Muscle of leg (tissue), 3 donors: ENCODE measurements at regions not wholly inside any gene's neighbourhood (a gene's known extent, or its start where the extent isn't known, plus 50 kb on each side); places are given as distances from the start of the nearest gene placed in this dataset.

Experiments used
- DNase-seq: peaks from one replicate; pipeline ENCODE4 v3.0.0; 2013
- H3K27ac ChIP-seq: one replicate; pipeline ENCODE4 v1.5.1; 2013; ENCODE audit warnings: mild to moderate bottlenecking, low read length, control low read depth
- H3K27me3 ChIP-seq: one replicate; pipeline ENCODE4 v1.6.1; 2013; ENCODE audit warnings: low read length; ENCODE audit not compliant: control insufficient read depth, insufficient read depth
- H3K36me3 ChIP-seq: one replicate; pipeline ENCODE4 v1.6.1; 2013; ENCODE audit warnings: low read length; ENCODE audit not compliant: control insufficient read depth, insufficient read depth
- H3K4me1 ChIP-seq: one replicate; pipeline ENCODE4 v1.6.1; 2013; ENCODE audit warnings: low read length; ENCODE audit not compliant: control insufficient read depth, insufficient read depth
- H3K4me3 ChIP-seq: one replicate; pipeline ENCODE4 v1.5.1; 2013; ENCODE audit warnings: low read length, control low read depth
- H3K9me3 ChIP-seq: replicated peaks from 2 replicates; pipeline ENCODE4 v1.6.1; 2013; ENCODE audit warnings: low read depth, low read length; ENCODE audit not compliant: control insufficient read depth
- WGBS: methylation state at CpG from one replicate; pipeline ENCODE4 v1.1.5; 2013; ENCODE audit warnings: missing lambda C conversion rate; ENCODE audit not compliant: insufficient coverage; 5-methylcytosine and 5-hydroxymethylcytosine counted together

DNA sequence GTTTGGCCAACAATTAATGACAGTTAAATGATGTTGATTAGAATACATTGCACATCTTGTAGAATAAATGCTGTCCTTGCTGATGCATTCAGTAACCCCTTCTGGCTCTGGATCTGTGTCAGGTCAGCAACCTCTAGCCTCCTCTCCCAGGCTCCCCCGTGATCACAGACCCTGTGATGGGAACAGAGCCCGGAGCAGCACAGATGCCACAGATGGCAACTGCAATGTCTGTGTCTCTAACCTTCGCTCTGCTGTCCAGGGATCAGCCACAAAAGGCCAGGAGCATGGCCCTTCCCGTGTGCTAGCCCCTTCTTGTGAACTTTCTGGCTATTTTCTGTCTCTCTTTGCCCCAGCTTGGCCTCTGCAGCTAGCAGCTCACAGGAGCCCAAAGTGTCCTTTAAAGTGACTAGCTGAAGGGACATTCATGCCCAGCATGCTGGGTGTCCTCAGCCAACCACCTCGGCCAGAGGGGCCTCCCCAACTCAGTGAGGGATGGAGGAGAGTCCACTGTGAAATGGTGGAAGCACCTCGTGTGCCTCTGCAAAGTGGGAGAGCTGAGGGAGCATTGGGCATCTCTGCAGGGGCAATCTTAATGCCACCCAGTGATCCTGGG lies 167.0 kb upstream of the TCERG1L start:
- no peak overlapping the region for H3K27ac ChIP-seq
- no peak overlapping the region for H3K4me3 ChIP-seq
- no peaks in the 10 kb centered on the region for H3K36me3 ChIP-seq
- no peak for DNase-seq
- H3K27me3 ChIP-seq: peaks cover 4% of the 10 kb centered on the region
- 50% methylated on average over 6 of the region's 6 CpGs for WGBS
- H3K9me3 ChIP-seq: no peaks in the 10 kb centered on the region
- no peaks in the 10 kb centered on the region for H3K4me1 ChIP-seq

DNA sequence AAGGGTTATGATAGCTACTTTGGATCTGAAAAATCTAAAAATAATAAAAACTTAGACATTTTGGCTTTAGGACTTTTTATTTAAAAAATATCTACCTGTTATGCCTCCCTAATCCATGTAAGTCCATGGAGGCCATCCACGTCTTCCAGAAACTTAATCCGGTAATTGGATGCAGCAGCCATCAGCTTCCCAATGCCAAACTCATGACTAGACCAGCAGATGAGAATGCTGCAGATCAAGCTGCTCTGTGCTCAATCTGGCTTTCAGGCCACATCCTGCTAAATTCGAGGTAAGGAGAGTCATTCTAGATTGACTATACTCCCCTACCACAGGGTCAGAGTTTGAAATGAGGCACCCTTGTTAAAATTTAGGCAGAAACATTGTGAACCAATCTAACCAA lies 168.5 kb upstream of the TCERG1L start:
- H3K27me3 ChIP-seq: peaks cover 4% of the 10 kb centered on the region
- H3K9me3 ChIP-seq: no peaks in the 10 kb centered on the region
- WGBS: 34% methylated on average over 2 of the region's 3 CpGs

DNA sequence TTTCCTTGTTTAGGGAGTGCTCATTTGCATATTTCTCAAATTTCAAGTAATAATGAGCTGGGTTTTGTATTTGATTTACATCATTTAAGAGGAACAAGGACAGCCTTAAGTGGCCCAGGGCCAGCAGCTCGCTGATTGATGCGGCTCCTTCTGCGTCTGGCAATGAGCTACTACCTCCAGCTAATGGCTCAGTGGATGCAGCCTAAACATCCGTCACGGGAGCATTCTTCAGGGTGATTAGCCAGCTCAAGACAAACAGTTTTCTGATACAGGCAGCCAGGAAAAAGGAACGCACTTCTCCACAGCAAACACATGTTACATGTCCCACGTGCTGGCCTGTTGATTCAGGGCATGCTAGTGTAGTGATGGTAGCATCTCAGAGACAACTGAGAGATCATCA lies 169.3 kb upstream of the TCERG1L start:
- Histone ChIP-seq H3K9me3 (no peaks in the 10 kb centered on the region), H3K27me3 (peaks cover 4% of the 10 kb centered on the region), H3K4me3 (no peak overlapping the region), H3K27ac (no peak overlapping the region), H3K4me1 (no peaks in the 10 kb centered on the region), H3K36me3 (no peaks in the 10 kb centered on the region)
- peak; percentile 4 for DNase-seq
- WGBS: 28% methylated on average over 5 of the region's 7 CpGs

More for the DNA sequence above, 168.5 kb upstream of the TCERG1L start:
- Histone ChIP-seq H3K4me1 (no peaks in the 10 kb centered on the region), H3K36me3 (no peaks in the 10 kb centered on the region), H3K4me3 (no peak overlapping the region), H3K27ac (no peak overlapping the region)
- no peak for DNase-seq

DNA sequence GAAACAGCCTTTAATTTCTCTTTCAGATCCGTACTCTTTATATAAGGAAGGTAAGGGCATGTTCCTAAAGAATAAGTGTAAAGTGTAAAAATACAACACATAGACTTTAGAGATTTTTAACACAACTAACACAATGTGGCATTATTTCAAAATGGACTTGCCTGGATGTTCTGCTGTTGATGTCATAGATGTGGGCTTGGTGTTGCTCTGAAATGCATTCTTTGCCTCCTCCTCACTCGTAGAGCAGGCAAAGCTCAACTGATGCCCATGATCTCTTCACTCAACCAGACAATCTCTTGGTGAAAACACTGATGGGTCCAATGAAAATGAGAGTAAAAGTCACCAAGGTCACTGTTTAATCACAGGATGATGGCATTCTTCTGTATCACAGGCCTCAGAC lies 174.2 kb upstream of the TCERG1L start:
- H3K27me3 ChIP-seq: peaks cover 1% of the 10 kb centered on the region
- no peak overlapping the region for H3K4me3 ChIP-seq
- no peaks in the 10 kb centered on the region for H3K36me3 ChIP-seq
- no peak for DNase-seq
- no CpG with 5 or more reads among the region's 2 CpGs for WGBS
- no peaks in the 10 kb centered on the region for H3K4me1 ChIP-seq
- H3K9me3 ChIP-seq: no peaks in the 10 kb centered on the region
- H3K27ac ChIP-seq: no peak overlapping the region

DNA sequence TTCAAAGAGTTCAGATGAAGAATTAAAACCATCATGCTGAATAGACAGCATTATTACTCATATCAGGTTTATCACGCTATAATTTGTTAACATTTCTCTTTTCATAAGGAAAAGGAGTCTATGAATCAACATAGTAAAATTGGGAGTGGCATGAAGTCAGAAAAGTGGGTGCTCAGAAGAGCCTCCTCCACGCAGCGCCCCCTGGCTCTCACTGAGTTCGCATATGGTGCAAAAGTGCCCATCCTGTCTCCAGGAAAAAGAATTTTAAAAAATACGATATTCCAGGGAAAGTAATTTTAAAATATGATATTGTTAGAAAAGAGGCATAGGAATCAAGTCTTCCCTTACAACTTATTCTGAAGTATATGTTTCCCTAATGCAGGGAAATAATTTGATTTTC lies 176.3 kb upstream of the TCERG1L start:
- Histone ChIP-seq H3K4me3 (no peak overlapping the region), H3K9me3 (no peaks in the 10 kb centered on the region), H3K36me3 (no peaks in the 10 kb centered on the region), H3K4me1 (no peaks in the 10 kb centered on the region), H3K27ac (no peak overlapping the region), H3K27me3 (no peaks in the 10 kb centered on the region)
- WGBS: 82% methylated on average over 3 of the region's 5 CpGs
- DNase-seq: no peak

DNA sequence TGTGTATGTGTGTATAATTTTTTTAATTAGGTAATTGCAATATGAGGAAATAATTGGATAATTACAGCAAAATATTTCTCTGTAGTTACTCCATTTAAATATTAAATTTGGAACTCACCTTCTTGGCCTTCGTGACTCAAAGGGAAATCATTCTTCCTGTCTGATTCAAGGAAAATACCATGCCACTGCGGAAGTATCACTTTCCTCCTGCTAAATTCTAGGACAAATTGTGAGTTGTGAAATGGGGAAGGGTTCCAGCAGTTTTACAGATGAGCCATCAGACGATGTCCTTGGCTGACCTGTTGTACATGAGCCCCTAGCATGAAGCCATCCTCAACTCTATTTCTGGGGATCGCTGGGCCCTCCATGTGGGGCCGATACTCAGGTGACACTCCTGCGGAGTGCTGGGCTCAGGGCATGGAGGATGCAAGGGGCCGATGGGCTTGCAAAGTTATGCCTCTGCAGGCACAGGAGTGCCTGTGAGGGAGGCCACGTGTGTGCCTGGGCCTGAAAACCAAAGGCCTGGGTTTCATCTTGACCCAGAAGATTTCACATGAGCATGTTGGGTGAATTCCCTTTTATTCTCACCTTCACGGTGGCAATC lies 179.6 kb upstream of the TCERG1L start:
- Histone ChIP-seq H3K27ac (no peak overlapping the region), H3K36me3 (no peaks in the 10 kb centered on the region), H3K4me1 (no peaks in the 10 kb centered on the region), H3K27me3 (no peaks in the 10 kb centered on the region), H3K4me3 (no peak overlapping the region), H3K9me3 (no peaks in the 10 kb centered on the region)
- 76% methylated on average over 5 of the region's 9 CpGs for WGBS
- no peak for DNase-seq

DNA sequence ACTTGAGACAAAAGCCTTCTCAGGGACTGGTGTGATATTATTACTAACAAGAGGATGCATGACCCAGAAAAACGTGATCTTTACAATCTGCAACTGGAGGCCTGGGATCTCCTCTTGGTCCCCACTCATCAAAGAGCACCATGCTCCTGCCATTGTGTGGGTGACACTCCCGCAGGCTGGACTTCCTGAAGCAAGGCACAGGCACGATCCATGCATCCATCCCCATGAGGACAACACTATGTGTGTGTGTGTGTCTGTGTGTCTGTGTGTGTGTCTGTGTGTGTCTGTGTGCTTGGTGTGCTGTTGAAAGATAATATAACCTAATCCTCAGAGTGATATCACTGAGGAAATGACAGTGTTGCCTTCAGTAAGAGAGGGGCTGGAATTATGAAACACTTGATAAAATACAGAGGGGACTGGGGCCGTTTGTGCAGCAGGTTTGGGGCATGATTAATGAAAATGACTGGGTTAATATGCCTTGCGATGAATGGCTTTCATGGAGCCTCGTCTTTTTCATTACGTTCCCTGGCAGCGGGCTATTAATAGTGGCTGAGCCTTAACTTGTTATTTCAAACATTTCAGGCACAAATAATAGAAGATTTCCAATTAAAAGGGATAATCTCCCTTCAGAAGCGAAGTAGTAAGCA lies 180.8 kb upstream of the TCERG1L start:
- DNase-seq: no peak
- Histone ChIP-seq H3K4me1 (no peaks in the 10 kb centered on the region), H3K36me3 (no peaks in the 10 kb centered on the region), H3K9me3 (no peaks in the 10 kb centered on the region), H3K27ac (no peak overlapping the region), H3K27me3 (no peaks in the 10 kb centered on the region), H3K4me3 (no peak overlapping the region)
- 69% methylated on average over 1 of the region's 9 CpGs for WGBS

DNA sequence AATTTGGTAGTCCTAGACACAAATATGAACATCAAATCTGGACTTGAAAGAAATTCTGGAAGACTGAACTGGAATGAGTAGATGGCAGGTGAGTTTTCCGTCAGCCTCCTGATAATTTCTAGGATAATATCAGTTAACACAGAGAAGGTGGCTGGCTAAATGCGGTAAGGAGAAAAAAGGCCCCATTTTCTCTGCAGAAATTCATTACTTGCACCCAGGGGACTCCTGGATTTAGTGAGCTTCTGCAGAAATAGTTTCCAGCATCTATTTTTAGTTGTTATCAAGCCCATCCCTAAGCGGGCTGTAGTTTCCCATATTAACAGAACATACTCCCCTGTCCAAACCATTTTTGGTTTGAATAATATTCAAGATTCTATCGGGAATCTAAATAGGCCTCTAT lies 181.9 kb upstream of the TCERG1L start:
- Histone ChIP-seq H3K27me3 (no peaks in the 10 kb centered on the region), H3K4me3 (no peak overlapping the region), H3K27ac (no peak overlapping the region), H3K9me3 (no peaks in the 10 kb centered on the region), H3K36me3 (no peaks in the 10 kb centered on the region), H3K4me1 (no peaks in the 10 kb centered on the region)
- no peak for DNase-seq
- 86% methylated on average over 1 of the region's 4 CpGs for WGBS

DNA sequence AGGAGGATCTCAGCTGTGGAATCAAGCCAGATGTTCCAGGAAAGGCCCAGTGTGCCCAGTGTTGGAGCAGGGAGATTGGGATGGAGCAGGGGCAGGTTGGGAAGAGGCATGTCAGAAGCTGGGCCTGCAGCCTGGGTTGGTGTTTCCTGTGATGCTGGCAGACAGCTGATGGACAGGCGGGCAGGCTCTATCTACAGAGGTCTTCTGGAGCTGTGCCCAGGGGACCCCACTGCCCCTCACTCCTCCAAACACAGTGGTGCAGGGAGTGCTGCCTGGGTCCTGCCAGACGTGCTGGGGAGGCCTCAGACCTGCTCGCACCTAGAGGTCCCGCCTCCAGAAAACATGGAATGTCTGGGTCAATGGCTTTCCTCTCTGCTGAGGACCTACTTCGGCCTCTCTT lies 182.9 kb upstream of the TCERG1L start:
- no peak for DNase-seq
- WGBS: 74% methylated on average over 2 of the region's 5 CpGs

DNA sequence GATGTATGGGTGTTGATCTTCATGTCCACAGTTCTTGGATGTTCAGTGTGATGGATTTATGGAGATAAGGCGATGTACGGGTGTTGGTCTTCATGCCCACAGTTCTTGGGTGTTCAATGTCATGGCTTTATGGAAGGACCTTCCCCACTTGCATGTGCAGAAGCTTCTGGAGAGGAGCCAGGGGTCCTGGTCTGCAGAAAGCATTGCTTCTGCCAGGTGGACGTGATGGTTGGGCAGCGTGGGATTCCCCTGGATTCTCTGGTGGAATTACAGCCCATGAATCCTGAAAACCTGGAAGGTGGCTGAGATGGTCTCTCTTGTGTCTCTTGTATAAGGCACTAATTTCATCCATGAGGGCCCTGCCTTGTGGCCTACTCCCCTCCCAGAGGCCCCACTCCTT lies 183.7 kb upstream of the TCERG1L start:
- Histone ChIP-seq H3K27me3 (no peaks in the 10 kb centered on the region), H3K36me3 (no peaks in the 10 kb centered on the region), H3K9me3 (no peaks in the 10 kb centered on the region), H3K4me1 (no peaks in the 10 kb centered on the region), H3K27ac (no peak overlapping the region), H3K4me3 (no peak overlapping the region)
- DNase-seq: no peak
- WGBS: 50% methylated on average over 2 of the region's 4 CpGs

More for the DNA sequence above, 182.9 kb upstream of the TCERG1L start:
- Histone ChIP-seq H3K4me3 (no peak overlapping the region), H3K4me1 (no peaks in the 10 kb centered on the region), H3K27ac (no peak overlapping the region), H3K36me3 (no peaks in the 10 kb centered on the region), H3K27me3 (no peaks in the 10 kb centered on the region), H3K9me3 (no peaks in the 10 kb centered on the region)
